GM13977 (cell line): ENCODE measurements at regions not wholly inside any gene's neighbourhood (a gene's known extent, or its start where the extent isn't known, plus 50 kb on each side); places are given as distances from the start of the nearest gene placed in this dataset.
"Not testable (repeated sequence)": the region's sequence is repeated elsewhere in the genome, so short reads cannot be mapped to it uniquely, and the experiment has no call there.

Experiments
- DNase-seq: peaks from one replicate; pipeline ENCODE4 v3.0.0; 2012; ENCODE audit warnings: low spot score
- CTCF ChIP-seq: IDR thresholded peaks from 2 replicates; pipeline ENCODE4 v1.5.1; 2012; ENCODE audit warnings: mild to moderate bottlenecking, control low read depth; ENCODE audit not compliant: insufficient read depth; ENCODE audit errors: extremely low read depth, missing control alignments
- in situ Hi-C: fragments of 300-500 bp; cut with MboI; formaldehyde crosslinking; loops from one replicate; pipeline ENCODE4 v1.12.0; 2022; ENCODE audit warnings: low sequenced_read_pairs, low pct_unique_long_range_greater_than_20kb, mixed read lengths, inconsistent platforms; ENCODE audit not compliant: unreplicated experiment

GRCh38 chr7:85688712-85689111, 501.9 kb upstream of the SEMA3D start:
- in situ Hi-C loops: no loop called here
- no peak for TF ChIP-seq CTCF
- DNase-seq: no peak

GRCh38 chr7:85686401-85687181, 499.7 kb upstream of the SEMA3D start:
- TF ChIP-seq CTCF: no peak
- in situ Hi-C loops: no loop called here
- no peak for DNase-seq

- in situ Hi-C loops: no loop called here
- TF ChIP-seq CTCF: no peak
- no peak for DNase-seq
Measured at GRCh38 chr7:85685901-85686300, 499.0 kb upstream of the SEMA3D start.

GRCh38 chr7:85682833-85683620, 496.2 kb upstream of the SEMA3D start:
- in situ Hi-C loops: no loop called here
- no peak for TF ChIP-seq CTCF
- no peak for DNase-seq

GRCh38 chr7:85681241-85681640, 494.4 kb upstream of the SEMA3D start:
- no peak for DNase-seq
- in situ Hi-C loops: no loop called here
- TF ChIP-seq CTCF: no peak

- DNase-seq, in situ Hi-C loops: not testable (repeated sequence)
Measured at GRCh38 chr7:85675093-85675492, 488.2 kb upstream of the SEMA3D start.

GRCh38 chr7:85673876-85674275, 487.0 kb upstream of the SEMA3D start:
- TF ChIP-seq CTCF: no peak
- no peak for DNase-seq

More at GRCh38 chr7:85673876-85674275, 487.0 kb upstream of the SEMA3D start:
- in situ Hi-C loops: no loop called here
